Right renal pelvis (tissue), 4 donors: ENCODE measurements at regions not wholly inside any gene's neighbourhood (a gene's known extent, or its start where the extent isn't known, plus 50 kb on each side); places are given as distances from the start of the nearest gene placed in this dataset.
A peak's percentile ranks its signal among the peaks of the same experiment; 100 is the strongest.
"Not testable (repeated sequence)": the region's sequence is repeated elsewhere in the genome, so short reads cannot be mapped to it uniquely, and the experiment has no call there.

Source experiments
- DNase-seq, 4 donors: peaks; one replicate each; pipeline ENCODE4 v3.0.0-alpha.2; 2013; ENCODE audit warnings: low read depth in 4 of 4, low spot score in 3 of 4, missing footprints in 1 of 4

- not testable (repeated sequence) for DNase-seq
Observed at GRCh38 chr7:84880326-84880997, 306.4 kb downstream of the SEMA3D start.

- no peak for DNase-seq
Observed at GRCh38 chr7:84879570-84880325, 307.1 kb downstream of the SEMA3D start.

GRCh38 chr7:84877943-84878570 lies 308.8 kb downstream of the SEMA3D start:
- DNase-seq = no peak

- DNase-seq = no peak
Observed at GRCh38 chr7:84876061-84876821, 310.6 kb downstream of the SEMA3D start.

- DNase-seq = no peak
Observed at GRCh38 chr7:84865560-84865959, 321.3 kb downstream of the SEMA3D start.

GRCh38 chr7:84857336-84857735 lies 329.5 kb downstream of the SEMA3D start:
- DNase-seq = no peak

GRCh38 chr7:84855758-84856157 lies 331.1 kb downstream of the SEMA3D start:
- no peak for DNase-seq

- not testable (repeated sequence) for DNase-seq
Observed at GRCh38 chr7:84848974-84849372, 337.9 kb downstream of the SEMA3D start.

GRCh38 chr7:84848219-84848973 lies 338.5 kb downstream of the SEMA3D start:
- no peak for DNase-seq

GRCh38 chr7:84847790-84848189 lies 339.1 kb downstream of the SEMA3D start:
- no peak for DNase-seq

GRCh38 chr7:84847038-84847437 lies 339.8 kb downstream of the SEMA3D start:
- DNase-seq = no peak

- DNase-seq = no peak
Observed at GRCh38 chr7:84845971-84846370, 340.9 kb downstream of the SEMA3D start.

- no peak for DNase-seq
Observed at GRCh38 chr7:84844771-84845170, 342.1 kb downstream of the SEMA3D start.

- DNase-seq = no peak
Observed at GRCh38 chr7:84841809-84842208, 345.0 kb downstream of the SEMA3D start.

GRCh38 chr7:84838857-84839256 lies 348.0 kb downstream of the SEMA3D start:
- no peak for DNase-seq

- DNase-seq = peak in 1 of 4 donors; percentile 7
Observed at GRCh38 chr7:84837405-84837804, 349.5 kb downstream of the SEMA3D start.

GRCh38 chr7:84829719-84830118 lies 357.1 kb downstream of the SEMA3D start:
- no peak for DNase-seq

- no peak for DNase-seq
Observed at GRCh38 chr7:84824057-84824651, 362.7 kb downstream of the SEMA3D start.

GRCh38 chr7:84823530-84823929 lies 363.3 kb downstream of the SEMA3D start:
- DNase-seq = no peak

- DNase-seq = no peak
Observed at GRCh38 chr7:84822941-84823510, 363.8 kb downstream of the SEMA3D start.
